Islet precursor cell (in vitro differentiated cells): ENCODE measurements at regions not wholly inside any gene's neighbourhood (a gene's known extent, or its start where the extent isn't known, plus 50 kb on each side); places are given as distances from the start of the nearest gene placed in this dataset.
"Not testable (repeated sequence)": the region's sequence is repeated elsewhere in the genome, so short reads cannot be mapped to it uniquely, and the experiment has no call there.

Experiments
- DNase-seq: peaks from one replicate; pipeline ENCODE4 v3.0.0-alpha.2; 2018

DNA sequence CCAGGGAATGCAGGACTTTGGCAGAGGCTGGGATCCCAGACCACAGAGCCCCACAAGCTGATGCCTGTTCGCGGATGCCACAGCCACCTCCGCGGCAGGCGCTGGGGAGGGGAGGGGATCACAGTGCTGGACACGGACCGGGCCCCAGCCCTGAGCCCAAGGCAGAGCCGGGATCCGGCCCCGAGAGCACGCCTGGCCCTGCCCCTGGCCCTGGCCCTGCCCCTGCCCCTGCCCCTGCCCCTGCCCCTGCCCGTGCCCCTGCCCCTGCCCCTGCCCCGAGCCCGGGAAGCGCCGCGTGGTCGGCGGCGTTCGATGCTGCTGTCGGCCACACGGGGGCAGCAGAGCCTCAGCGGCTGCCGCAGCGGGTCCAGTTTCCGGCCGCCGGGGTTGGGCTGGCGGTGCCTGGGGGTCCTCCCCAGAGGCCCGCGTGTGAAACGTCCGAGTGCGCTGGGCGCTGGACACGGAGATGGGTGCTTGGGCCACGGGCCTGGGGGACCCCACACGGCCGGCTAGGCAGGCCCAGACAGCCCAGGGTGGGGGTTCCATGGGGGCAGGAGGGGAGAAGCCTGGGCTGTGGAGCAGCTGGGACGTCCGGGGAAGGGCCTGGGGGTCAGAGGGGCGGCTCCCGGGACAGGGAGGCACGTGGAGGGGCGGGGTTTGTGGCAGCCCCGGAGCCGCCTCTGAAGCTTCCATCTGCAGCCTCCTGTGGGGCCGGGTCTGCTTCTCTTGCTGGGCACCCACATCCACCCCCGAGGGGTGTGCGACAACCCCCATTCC lies 153.8 kb downstream of the TMEM121 start:
- DNase-seq, result not testable (repeated sequence)

DNA sequence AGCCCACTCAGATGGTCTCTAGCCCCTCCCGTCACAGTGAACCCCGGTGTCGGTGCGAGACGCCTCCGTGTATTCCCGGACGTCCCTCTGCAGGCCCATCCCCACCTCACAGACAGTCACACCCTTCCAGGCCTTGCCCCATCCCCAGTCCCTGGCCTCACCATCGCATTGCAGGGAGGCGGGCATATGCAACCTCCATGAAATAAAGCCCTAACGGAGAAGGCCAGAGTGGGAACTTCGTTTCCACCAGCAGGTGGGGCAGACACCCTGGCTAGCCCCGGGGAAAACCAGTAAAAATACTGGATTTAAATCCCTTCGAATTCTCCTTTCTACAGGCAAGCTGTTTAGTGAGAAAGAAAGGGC lies 154.3 kb downstream of the TMEM121 start:
- DNase-seq, result not testable (repeated sequence)

DNA sequence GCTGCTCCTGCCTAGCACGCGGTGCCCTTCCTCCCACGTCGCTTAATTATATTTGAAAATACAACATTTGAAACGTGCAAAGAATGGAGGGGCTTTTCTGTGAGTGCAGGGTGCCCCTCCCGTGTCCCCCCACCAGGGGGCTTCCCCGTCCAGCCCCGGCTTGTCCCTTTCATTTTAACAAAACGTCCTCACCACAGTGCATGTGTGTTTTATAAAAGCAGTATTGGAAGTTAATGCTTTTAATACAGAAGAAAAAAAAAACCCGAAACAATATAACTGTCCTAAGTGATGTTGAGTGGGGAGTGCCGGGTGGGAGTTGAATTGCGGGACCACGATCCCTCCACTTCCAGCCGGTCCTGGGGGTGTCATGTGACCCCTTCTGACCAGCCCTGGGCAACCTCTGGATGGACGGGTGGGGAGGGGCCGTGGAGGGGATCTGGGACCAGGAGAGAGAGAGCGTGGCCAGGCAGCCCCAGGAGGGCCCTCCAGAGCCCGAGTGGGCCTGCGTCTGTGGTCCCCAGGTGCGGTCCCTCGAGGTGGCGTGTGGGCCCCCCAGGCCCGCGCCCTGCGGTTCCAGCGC lies 155.3 kb downstream of the TMEM121 start:
- DNase-seq, result not testable (repeated sequence)

DNA sequence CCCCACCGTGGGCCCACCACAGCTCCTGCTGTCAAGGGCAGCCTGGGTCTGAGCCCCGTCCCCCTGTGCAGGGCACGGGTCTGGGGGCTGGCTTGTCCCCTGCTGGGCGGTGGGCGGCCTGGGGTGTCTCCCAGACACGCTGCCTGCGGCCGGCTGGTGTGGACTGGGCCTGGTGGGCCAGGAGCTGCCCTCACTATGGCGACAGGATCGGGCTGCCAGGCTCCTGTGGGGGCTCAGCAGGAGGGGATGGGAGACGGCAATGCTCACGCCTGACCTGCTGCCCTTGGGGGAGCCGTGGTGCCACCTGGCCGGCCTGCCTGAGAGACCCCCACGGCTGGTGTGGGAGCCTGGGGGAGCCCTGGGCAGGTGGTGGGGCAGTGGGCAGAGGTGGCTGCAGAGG lies 156.1 kb downstream of the TMEM121 start:
- not testable (repeated sequence) for DNase-seq

DNA sequence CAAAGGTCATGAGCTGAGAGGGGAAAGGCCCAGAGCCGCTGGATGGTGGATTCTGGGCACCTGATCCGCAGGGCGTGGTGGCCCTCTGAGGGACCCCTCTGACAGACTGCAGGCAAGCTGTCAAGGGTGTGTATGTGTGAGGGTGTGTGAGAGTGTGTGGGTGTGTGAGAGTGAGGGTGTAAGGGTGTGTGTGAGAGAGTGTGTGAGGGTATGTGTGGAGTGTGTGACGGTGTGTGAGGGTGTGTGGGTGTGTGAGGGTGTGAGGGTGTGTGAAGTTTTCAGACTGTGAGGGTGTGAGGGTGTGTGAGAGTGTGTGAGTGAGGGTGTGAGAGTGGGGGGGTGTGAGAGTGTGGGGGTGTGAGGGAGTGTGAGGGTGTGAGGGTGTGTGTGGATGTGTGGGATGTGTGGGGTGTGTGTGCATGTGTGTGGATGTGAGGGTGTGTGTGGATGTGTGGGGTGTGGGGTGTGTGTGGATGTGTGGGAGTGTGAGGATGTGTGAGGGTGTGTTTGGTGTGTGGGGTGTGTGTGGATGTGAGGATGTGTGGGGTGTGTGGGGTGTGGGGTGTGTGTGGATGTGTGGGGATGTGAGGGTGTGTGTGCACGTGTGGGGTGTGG lies 156.7 kb downstream of the TMEM121 start:
- no peak for DNase-seq

DNA sequence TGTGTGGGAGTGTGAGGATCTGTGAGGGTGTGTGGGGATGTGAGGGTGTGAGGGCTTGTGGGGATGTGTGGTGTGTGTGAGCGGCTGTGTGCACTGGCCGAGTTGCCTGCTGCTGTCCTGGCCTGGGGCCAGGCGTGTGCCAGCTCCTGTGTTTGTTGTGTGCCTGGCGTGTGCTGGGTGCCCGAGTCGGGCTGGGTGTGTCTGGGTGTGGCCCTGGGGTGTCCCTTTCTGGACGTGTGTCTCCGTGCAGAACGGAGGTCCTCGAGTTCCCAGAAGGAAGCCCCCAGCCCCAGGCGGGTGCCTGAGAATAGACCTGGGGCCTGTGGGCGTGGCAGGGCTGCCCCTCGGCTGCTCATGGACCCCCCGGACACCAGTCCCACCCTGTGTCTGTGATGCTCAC lies 157.7 kb downstream of the TMEM121 start:
- DNase-seq, result not testable (repeated sequence)

DNA sequence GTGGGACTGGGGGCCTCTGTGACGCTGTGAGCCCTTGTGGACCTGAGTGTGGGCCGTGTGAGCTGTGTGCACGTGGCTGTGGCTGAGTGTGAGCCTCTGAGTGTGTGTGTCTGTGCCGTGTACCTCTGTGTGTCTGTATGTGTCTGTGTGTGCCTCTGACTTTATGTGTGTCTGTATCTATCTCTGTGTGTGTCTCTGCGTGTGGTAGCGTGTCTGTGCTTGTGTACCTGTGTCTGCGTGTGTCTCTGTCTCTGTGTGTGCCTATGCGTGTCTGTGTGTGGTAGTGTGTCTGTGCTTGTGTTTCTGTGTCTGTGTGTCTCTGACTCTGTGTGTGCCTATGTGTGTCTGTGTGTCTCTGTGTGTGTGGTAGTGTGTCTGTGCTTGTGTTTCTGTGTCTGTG lies 158.2 kb downstream of the TMEM121 start:
- DNase-seq, result not testable (repeated sequence)

DNA sequence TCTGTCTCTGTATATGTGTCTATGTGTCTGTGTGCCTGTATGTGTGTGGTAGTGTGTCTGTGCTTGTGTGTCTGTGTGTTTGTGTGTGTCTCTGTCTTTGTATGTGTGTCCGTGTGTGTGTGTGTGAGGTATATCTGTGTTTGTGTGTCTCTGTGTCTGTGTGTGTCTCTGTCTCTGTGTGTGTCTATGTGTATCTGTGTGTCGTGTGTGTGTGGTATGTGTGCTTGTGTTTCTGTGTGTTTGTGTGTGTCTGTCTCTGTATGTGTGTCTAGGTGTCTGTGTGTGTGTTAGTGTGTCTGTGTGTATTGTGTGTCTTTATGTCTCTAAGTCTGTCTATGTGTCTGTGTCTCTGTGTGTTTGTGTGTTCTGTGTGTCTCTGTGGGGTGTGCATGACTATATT lies 158.6 kb downstream of the TMEM121 start:
- DNase-seq, result no peak

DNA sequence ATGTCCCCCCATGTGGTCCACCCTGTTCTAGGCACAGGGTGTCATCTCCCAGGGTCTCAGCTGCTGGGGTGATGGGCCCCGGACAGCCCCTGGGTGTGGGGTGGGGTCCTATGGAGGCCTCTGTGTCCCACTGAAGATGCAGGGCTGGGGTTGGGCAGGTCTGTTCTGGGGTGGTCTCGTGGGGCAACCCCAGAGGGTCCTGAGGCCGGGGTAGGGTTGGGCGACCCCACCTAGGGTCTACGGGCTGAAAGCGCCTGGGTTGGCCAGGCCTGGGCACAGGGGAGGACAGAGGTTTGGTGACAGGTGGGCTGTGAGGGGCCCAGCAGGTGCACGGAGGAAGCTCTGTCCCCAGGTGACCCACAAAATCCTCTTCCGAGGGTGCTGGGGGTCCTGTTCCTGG lies 159.2 kb downstream of the TMEM121 start:
- DNase-seq, result not testable (repeated sequence)

DNA sequence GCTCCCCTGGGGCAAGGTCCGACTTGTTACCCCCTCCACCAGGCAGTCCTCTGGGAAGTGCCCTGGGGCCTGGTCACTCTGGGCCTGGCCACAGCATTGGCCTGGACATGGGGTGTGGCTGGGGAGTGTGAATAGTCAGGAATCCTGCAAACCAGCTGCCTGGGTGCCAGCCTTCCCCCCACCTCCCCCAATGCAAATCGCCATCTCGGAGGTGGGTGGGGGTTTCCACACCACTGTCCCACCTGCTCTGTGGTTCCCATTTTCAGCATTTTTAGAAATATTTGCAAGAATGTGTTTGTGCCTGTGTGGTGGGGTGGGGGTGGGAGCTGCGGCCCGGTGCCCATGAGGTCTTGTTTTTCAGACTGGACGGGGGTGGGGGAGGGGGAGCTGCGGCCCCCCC lies 159.7 kb downstream of the TMEM121 start:
- DNase-seq, result not testable (repeated sequence)

DNA sequence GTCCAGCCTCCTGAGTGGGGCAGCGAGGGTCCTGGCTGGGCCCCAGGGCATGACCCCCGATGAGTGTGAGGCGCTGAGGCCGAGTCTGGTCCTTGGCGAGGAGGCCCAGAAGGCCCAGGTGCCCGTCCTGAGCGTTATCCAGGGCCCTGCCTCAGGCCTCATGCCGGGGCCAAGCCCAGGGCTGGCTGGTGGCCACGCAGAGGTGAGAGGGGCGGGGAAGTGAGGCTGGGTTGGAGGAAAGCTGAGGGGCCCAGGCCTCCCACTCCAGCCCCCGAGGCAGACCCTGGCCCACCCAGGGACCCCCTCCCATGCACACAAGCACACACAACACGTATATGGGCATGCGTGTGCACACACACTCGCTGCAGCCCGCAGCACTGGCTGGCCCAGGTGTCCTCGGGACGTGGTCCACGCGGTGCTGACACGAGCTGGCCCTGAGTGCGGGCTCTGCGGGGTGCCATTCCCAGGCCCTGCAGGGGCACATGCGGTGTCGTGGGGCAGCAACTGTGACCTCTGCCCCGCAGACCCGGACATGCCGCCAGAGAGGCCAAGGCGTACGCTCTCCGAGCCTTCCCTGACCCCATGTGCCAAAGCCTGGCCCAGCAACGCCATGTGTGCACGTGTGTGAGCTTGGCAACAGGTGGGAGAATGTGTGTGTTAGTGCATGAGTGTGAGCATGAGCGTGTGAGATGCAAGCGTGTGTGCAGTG lies 160.2 kb downstream of the TMEM121 start:
- not testable (repeated sequence) for DNase-seq

DNA sequence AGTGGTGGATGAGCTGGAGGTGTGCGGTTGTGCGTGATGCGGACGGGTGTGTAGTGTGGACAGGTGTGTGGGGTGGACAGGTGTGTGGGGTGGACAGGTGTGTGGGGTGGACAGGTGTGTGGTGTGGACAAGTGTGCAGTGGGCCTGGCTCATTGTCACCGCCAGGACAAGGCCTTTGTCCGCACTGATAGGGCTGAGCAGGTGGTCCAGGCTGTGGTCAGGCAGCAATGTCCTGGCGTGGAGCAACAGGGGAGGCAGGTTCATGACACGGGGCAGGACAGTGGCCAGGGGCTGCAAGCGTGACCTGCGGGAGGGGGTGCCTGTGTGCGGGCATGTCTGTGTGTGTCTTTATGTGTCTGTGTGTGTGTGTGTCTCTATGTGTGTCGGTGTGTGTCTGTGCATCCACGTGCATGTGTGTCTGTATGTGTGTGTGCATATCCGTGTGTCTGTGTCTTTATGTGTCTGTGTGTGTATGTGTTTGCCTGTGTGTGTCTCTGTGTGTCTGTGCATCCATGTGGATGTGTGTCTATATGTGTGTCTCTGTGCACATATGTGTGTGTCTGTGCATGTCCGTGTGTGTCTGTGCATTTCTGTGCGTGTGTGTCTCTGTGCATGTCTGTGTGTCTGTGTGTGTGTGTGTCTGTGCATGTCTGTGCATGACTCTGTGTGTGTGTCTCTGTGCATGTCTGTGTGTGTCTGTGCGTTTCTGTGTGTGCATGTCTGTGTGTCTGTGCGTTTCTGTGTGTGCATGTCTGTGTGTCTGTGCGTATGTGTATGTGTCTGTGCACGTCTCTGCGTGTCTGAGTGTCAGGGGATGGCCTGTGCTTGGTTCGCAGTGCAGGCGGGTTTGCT lies 161.0 kb downstream of the TMEM121 start:
- DNase-seq, result not testable (repeated sequence)

DNA sequence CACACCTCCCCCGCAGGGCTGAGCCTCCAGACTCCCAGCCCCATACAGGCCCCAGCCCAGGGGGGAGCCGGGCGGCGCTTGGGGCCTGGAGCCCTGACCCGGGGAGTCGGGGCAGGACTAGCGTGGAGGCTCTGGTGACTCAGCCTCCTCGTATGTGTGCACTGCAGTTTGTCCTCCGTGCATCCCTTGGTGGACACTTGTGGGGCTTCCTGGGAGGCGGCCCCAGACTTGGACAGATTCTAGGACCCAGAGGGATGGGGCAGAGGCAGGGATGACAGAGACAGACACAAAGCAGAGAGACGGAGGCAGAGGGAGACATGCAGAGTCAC lies 161.6 kb downstream of the TMEM121 start:
- DNase-seq, result not testable (repeated sequence)

DNA sequence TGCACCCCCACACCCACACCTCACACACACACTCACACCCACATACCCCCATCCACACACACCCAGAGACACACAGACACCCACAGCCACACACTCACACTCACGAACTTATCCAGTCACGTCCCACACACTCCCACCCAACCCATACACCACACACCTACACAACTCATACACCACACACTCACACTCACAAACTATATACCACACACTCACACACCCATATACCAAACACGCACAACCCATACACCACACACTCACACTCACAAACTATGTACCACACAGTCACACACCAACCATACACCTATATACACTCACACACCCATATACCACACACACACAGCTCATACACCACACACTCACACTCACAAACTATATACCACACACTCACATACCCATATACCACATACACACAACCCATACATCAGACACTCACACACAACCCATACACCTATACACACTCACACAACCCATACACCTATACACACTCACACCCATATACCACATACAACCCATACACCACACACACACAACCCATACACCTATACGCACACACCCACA lies 162.4 kb downstream of the TMEM121 start:
- not testable (repeated sequence) for DNase-seq

DNA sequence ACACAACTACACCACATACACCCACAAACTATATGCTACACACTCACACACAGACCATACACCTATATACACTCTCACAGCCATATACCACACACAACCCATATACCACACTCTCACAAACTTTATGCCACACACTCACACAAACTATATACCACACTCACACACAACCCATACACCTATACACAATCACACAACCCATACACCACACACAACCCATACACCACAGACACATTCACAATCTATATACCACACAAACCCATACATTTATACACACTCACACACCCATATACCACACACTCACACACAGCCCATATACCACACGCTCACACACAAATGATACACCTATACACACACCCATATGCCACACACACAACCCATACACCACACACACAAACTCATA lies 163.3 kb downstream of the TMEM121 start:
- DNase-seq, result no peak

DNA sequence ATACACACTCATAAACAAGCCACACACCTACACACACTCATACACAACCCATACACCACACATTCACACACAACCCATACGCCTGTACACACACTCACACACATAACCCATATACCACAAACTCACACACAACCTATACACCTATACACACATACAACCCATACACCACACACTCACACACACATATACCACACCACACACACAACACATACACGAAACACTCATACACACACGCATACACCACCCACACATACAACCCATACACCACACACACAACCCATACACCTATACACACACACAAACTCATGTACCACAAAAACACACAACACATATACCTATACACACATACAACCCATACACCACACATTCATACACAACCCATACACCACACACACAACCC lies 164.3 kb downstream of the TMEM121 start:
- DNase-seq, result no peak

DNA sequence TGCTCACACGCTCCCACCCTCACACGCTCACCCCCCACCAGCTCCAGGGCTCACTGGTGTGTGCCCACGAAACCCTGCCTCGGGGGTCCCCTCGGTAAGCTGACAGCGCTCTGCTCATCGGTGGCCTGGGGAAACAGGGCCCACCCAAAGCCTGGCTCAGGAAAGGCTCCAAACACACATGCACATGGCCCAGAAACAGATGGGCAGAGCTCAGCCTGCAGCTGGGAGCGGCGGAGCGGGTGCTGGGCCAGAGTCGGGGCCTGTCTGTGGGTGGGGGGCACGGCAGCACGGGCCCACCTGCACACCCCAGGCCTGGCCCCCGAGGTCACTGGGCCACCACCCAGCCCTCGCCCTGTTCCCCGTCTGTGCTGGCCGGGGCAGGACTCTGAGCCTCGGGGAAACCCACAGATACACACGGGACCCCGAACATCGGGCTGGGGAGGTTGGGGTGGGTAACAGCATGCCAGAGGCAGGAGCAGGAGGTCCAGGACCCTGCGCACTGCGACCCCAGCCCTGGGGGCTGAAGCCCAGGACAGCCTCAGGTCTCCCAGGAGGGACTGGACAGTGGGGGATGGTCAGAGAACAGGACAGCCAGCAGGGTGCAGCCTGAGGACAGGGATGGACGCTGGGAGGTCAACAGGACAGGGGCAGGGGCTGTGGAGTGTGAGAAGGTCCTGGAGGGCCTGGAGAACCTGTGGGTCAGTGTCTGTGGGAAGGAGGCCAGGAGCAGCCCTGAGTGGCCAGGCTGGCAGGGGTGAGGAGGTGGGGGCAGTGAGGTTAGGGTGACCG lies 165.1 kb downstream of the TMEM121 start:
- peak; percentile 26 for DNase-seq

DNA sequence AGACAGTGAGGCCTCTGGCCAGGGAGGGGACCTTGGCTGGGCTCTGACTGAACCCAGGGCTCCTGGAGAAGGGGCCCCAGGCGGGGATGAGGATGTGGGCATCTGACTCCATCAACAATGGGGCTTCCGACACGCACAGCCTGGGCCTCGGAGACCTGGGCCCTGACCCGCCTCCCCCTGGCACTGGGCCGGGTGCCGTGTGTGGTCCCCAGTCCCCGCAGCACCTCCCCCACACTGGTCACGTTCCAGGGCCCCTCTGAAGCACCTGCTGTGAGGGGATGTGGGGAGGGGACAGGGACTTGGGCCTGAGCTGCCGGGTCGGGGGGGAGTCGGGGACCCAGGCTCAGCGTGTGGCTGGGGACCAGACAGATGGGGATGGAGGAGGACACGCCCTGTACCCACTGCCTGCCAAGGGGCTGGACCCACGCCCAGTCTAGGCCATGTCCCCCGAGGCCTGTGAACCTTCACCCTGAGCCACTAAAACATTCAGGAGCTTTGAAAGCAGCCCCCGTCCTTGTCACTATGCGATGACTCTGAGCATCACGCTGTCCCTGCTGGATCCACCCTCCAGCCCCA lies 165.8 kb downstream of the TMEM121 start:
- DNase-seq, result not testable (repeated sequence)

DNA sequence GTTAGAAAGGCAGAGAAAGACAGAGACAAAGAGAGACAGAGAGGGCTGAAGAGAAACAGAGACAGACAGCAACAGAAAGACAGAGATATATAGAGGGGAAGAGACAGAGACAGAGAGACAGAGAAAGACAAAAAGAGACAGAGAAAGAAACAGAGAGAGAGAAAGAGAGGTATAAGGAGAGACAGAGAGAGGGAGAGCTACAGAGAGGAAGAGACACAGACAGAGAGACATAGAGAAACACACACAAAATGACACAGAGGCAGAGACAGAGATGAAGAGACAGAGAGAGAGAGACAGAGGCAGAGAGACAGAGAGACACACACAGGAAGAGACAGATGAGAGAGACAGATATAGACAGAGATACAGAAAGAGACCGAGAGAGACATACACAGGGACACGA lies 168.6 kb downstream of the TMEM121 start:
- DNase-seq, result no peak

DNA sequence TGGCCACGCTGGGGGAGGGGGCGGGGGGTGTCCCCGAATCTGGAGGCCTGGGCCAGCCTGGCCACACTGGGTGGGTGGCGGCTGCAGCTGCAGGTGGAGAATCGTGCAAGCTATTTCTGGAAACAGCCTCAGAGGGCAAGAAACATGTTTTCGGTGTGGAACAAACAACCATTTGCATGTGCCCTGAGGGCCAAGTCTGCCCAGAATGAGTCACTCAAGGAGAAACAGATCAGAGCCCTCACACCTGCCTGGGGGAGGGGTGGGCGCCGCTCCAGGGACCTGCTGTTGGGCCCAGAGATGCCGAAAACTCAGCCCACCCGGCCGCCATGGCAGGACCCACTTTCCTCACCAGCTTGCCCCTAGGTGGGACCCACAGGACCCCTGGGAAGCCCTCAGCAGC lies 170.0 kb downstream of the TMEM121 start:
- DNase-seq, result not testable (repeated sequence)

DNA sequence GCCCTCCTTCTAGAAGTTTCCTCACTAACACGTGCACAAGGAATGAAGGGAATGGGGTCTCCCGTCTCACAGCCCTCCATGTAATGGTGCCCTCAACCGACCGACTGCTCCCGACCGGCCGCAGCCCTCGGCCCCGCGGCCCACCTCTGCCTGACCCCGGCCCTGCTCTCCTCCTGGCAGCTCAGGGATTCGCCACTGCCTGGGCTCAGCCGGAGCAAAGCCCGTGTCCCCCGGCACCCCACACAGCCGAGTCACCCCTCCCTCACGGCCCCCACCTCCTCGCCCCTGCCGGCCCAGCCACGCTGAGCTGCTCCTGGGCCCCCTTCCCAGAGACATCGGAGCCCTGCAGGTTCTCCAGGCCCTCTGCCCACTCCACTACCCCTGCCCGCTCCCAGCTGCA lies 171.0 kb downstream of the TMEM121 start:
- DNase-seq, result peak; percentile 7
